ENCODE measurements at regions not wholly inside any gene's neighbourhood (a gene's known extent, or its start where the extent isn't known, plus 50 kb on each side); places are given as distances from the start of the nearest gene placed in this dataset.

- no peak for TF ChIP-seq KIAA2018 (CRISPR knock-in tag; IDR thresholded peaks at IDR 0.05; ENCODE audit: borderline replicate concordance)
- TF ChIP-seq ZNF629 (CRISPR knock-in tag; conservative IDR thresholded peaks at IDR 0.05): no peak
- TF ChIP-seq ASH2L (IDR thresholded peaks at IDR 0.05; ENCODE audit: insufficient read length, low read depth, low read length): no peak
- TF ChIP-seq ZNF276 (CRISPR knock-in tag; IDR thresholded peaks at IDR 0.05; ENCODE audit: low read depth): no peak
- TF ChIP-seq TEAD2 (CRISPR knock-in tag; IDR thresholded peaks at IDR 0.05): no peak
- no peak for TF ChIP-seq ZNF7 (CRISPR knock-in tag; IDR thresholded peaks at IDR 0.05)
- no peak for TF ChIP-seq HCFC1 (IDR thresholded peaks at IDR 0.05; ENCODE audit: low read depth, low read length)
- no peak for TF ChIP-seq PAWR (CRISPR knock-in tag; IDR thresholded peaks at IDR 0.05; ENCODE audit: borderline replicate concordance)
Measured at GRCh38 chr9:107593224-107593870, 103.8 kb upstream of the KLF4 start (continued).

Measured in HepG2 (cell line).